Globus pallidus (tissue), 1 donor: ENCODE measurements at regions not wholly inside any gene's neighbourhood (a gene's known extent, or its start where the extent isn't known, plus 50 kb on each side); places are given as distances from the start of the nearest gene placed in this dataset.
"Not testable (repeated sequence)": the region's sequence is repeated elsewhere in the genome, so short reads cannot be mapped to it uniquely, and the experiment has no call there.

ENCODE experiments used
- DNase-seq: peaks from one replicate; pipeline ENCODE4 v3.0.0-alpha.2; 2015; ENCODE audit warnings: low spot score

- DNase-seq = no peak
Observed at GRCh38 chr1:112855152-112855828, 100.7 kb downstream of the SLC16A1 start.

GRCh38 chr1:112854368-112854984 is 101.5 kb downstream of the SLC16A1 start:
- not testable (repeated sequence) for DNase-seq

GRCh38 chr1:112853915-112854314 is 102.1 kb downstream of the SLC16A1 start:
- DNase-seq = not testable (repeated sequence)

- no peak for DNase-seq
Observed at GRCh38 chr1:112852934-112853333, 103.1 kb downstream of the SLC16A1 start.

GRCh38 chr1:112852276-112852675 is 103.7 kb downstream of the SLC16A1 start:
- no peak for DNase-seq

GRCh38 chr1:112850034-112850757 is 105.8 kb downstream of the SLC16A1 start:
- DNase-seq = no peak

GRCh38 chr1:112849425-112850033 is 106.5 kb downstream of the SLC16A1 start:
- DNase-seq = no peak

- peak; percentile 56 for DNase-seq
Observed at GRCh38 chr1:112841825-112842224, 114.2 kb downstream of the SLC16A1 start.

- peak; percentile 51 for DNase-seq
Observed at GRCh38 chr1:112840631-112841624, 115.1 kb downstream of the SLC16A1 start.

GRCh38 chr1:112836642-112837041 is 119.4 kb downstream of the SLC16A1 start:
- DNase-seq = no peak

GRCh38 chr1:112833806-112834205 is 118.7 kb upstream of the PPM1J start:
- DNase-seq = no peak

- not testable (repeated sequence) for DNase-seq
Observed at GRCh38 chr1:112832259-112832658, 117.1 kb upstream of the PPM1J start.

GRCh38 chr1:112829691-112830090 is 114.6 kb upstream of the PPM1J start:
- DNase-seq = not testable (repeated sequence)

GRCh38 chr1:112828716-112829115 is 113.6 kb upstream of the PPM1J start:
- no peak for DNase-seq

GRCh38 chr1:112827391-112827790 is 112.3 kb upstream of the PPM1J start:
- not testable (repeated sequence) for DNase-seq

GRCh38 chr1:112826217-112826944 is 111.2 kb upstream of the PPM1J start:
- no peak for DNase-seq

GRCh38 chr1:112825563-112826216 is 110.6 kb upstream of the PPM1J start:
- DNase-seq = not testable (repeated sequence)

- not testable (repeated sequence) for DNase-seq
Observed at GRCh38 chr1:112825075-112825474, 109.9 kb upstream of the PPM1J start.

- DNase-seq = not testable (repeated sequence)
Observed at GRCh38 chr1:112821307-112822063, 106.4 kb upstream of the PPM1J start.
